DND-41 (cell line): ENCODE measurements at regions not wholly inside any gene's neighbourhood (a gene's known extent, or its start where the extent isn't known, plus 50 kb on each side); places are given as distances from the start of the nearest gene placed in this dataset.

Source experiments
- CTCF ChIP-seq: IDR thresholded peaks from 2 replicates; pipeline ENCODE4 v1.5.1; 2012; ENCODE audit warnings: borderline replicate concordance, low read length, moderate library complexity, mild to moderate bottlenecking; ENCODE audit not compliant: poor library complexity, severe bottlenecking; ENCODE audit errors: extremely low read depth
- EZH2 ChIP-seq: IDR thresholded peaks from 3 replicates; pipeline ENCODE4 v1.6.1; 2012; ENCODE audit warnings: borderline replicate concordance, low read depth, mild to moderate bottlenecking, moderate library complexity, low read length, inconsistent platforms; ENCODE audit not compliant: severe bottlenecking

DNA sequence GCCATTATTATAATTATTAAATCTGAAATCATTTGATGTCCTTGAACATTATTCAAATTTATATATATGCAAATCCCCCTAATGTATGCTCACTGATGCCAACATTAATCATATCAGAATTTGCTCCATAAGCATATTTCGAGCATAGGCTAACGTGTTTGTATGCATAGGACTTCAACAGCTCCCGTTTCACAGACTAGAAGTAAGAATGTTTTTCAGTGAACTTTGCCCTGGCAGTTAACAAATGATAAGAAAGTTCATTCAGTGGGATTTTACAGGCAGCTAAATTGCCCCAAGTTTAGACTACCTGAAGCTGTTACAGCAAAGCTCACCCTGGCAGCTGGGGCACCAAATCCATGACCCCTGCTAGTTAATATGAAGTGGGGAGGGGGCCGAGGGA is 272.0 kb downstream of the LNPK start:
- no peak for TF ChIP-seq CTCF
- no peak for TF ChIP-seq EZH2
